AG10803 (cell line): ENCODE measurements at regions not wholly inside any gene's neighbourhood (a gene's known extent, or its start where the extent isn't known, plus 50 kb on each side); places are given as distances from the start of the nearest gene placed in this dataset.

Experiments used
- DNase-seq: peaks from one replicate; pipeline ENCODE4 v3.0.0; 2010; ENCODE audit warnings: low read depth
- H3K4me3 ChIP-seq: 2 replicates; pipeline ENCODE4 v1.5.1; 2011; ENCODE audit warnings: mild to moderate bottlenecking, low read length, control low read depth
- CTCF ChIP-seq: conservative IDR thresholded peaks from 2 replicates; pipeline ENCODE4 v1.5.1; 2011; ENCODE audit warnings: mild to moderate bottlenecking, low read length, control low read depth, inconsistent platforms

- no peak overlapping the region for H3K4me3 ChIP-seq
- DNase-seq = no peak
- no peak for TF ChIP-seq CTCF
Measured at GRCh38 chr2:14816069-14817060, 183.8 kb downstream of the LRATD1 start.

GRCh38 chr2:14817848-14818247 lies 185.3 kb downstream of the LRATD1 start:
- H3K4me3 ChIP-seq = no peak overlapping the region
- DNase-seq = no peak
- no peak for TF ChIP-seq CTCF

GRCh38 chr2:14826518-14826917 lies 194.0 kb downstream of the LRATD1 start:
- TF ChIP-seq CTCF = no peak
- H3K4me3 ChIP-seq = no peak overlapping the region
- no peak for DNase-seq

GRCh38 chr2:14827226-14828023 lies 194.9 kb downstream of the LRATD1 start:
- peak; percentile 53 for DNase-seq
- no peak overlapping the region for H3K4me3 ChIP-seq
- TF ChIP-seq CTCF = no peak

GRCh38 chr2:14828223-14828622 lies 195.7 kb downstream of the LRATD1 start:
- no peak for DNase-seq
- H3K4me3 ChIP-seq = no peak overlapping the region
- no peak for TF ChIP-seq CTCF

GRCh38 chr2:14828968-14829367 lies 196.5 kb downstream of the LRATD1 start:
- H3K4me3 ChIP-seq = no peak overlapping the region
- TF ChIP-seq CTCF = no peak
- no peak for DNase-seq
